GM10266 (cell line): ENCODE measurements at regions not wholly inside any gene's neighbourhood (a gene's known extent, or its start where the extent isn't known, plus 50 kb on each side); places are given as distances from the start of the nearest gene placed in this dataset.

Experiments
- DNase-seq: peaks from one replicate; pipeline ENCODE4 v3.0.0; 2012; ENCODE audit errors: extremely low spot score
- TF ChIP-seq, protein P1 (sequence below): IDR thresholded peaks from 2 replicates; pipeline ENCODE4 v1.5.1; 2012; ENCODE audit warnings: mild to moderate bottlenecking, low read depth; ENCODE audit not compliant: control insufficient read depth, insufficient read depth; ENCODE audit errors: missing control alignments

DNA sequence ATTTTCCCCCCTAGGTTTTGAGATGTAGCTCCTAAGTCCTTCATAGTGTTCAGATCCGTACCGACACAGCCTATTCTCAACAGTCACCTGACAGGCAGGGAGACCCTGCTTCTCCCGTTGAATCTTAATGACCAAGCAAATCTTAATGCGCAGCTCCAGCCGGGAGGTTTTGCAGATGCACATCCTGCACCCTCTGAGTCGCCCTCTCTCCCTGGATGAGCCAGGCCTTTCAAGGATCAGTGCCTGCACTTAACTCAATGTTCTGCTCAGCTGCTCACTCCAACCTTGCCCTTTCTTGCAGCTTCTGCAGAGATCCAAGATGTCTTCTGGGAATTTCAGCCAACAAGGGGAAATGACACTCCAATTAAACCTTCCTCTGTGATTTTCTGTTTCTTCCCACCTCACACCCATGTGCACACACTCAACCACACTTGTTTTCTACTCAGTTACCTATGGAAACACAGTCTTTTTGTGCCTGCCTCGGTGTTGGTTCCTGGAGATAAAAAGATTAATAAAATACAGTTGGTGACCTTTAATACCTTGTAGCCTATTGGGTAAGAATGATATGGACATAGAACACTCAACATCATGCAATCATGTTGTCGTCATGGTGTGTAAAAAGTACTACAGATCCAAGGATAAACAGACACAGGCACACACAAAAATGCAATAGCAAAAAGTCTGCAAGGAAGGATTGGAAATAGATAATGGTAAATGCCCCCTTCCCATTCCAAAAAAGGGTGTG, 76.9 kb upstream of the DYNLRB2 start:
- DNase-seq = no peak
- TF ChIP-seq, protein P1, sequence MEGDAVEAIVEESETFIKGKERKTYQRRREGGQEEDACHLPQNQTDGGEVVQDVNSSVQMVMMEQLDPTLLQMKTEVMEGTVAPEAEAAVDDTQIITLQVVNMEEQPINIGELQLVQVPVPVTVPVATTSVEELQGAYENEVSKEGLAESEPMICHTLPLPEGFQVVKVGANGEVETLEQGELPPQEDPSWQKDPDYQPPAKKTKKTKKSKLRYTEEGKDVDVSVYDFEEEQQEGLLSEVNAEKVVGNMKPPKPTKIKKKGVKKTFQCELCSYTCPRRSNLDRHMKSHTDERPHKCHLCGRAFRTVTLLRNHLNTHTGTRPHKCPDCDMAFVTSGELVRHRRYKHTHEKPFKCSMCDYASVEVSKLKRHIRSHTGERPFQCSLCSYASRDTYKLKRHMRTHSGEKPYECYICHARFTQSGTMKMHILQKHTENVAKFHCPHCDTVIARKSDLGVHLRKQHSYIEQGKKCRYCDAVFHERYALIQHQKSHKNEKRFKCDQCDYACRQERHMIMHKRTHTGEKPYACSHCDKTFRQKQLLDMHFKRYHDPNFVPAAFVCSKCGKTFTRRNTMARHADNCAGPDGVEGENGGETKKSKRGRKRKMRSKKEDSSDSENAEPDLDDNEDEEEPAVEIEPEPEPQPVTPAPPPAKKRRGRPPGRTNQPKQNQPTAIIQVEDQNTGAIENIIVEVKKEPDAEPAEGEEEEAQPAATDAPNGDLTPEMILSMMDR = no peak

DNA sequence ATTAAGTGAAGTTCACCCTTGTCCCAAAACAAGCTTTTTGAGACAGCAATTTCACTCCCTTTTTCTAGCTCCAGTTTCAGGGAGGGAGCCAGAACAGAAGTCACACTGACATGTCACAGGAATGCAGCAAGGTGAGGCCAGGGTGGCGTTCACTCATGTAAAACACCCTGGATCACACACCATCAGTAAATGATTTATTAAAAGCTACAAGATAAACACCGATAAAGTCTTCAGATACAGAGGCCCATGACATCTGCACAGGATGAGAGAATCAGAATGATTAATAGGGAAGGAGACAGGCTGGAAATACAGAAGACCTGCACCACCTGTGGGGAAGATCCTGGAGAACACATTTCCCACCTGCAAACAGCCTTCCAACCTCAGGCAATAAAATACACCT, 77.5 kb upstream of the DYNLRB2 start:
- TF ChIP-seq, protein P1 = no peak
- DNase-seq = no peak

DNA sequence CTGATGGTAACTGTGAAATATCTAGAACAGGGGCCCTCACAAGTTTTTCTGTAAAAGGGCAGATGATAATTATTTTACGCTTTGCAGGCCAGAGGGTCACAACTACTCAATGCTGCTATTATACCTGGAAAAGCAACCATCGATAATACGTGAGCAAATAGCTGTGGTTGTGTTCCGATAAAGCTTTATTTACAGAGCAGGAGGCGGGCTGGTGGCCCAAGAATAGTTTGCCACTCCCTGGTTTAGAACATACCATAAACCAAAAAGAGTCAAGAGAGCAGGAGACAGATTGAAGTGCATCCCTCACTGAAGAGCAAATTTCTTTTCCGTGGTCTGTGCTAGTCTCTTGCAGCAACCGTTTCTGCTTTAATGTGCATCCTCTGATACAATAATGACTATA, 77.9 kb upstream of the DYNLRB2 start:
- TF ChIP-seq, protein P1 = no peak
- DNase-seq = no peak

DNA sequence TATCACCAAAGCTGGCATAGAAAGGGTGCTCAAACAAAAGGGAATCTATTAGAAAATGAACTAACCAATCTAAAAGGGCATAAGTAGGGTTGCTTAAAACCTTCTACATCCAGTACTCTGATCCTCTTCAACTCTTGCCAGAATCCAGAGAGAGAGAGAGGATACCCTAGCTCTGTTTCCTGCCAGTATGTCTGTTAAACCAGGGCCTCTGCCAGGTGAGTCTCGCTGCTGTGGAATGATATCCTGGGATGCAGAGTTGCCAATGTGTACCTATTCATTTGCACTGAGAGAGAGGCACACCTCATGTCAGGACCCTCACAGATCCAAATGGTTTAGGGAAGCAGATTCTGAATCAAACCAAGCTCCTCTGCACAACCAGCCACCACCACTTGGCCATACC, 79.8 kb upstream of the DYNLRB2 start:
- TF ChIP-seq, protein P1 = no peak
- DNase-seq = no peak

DNA sequence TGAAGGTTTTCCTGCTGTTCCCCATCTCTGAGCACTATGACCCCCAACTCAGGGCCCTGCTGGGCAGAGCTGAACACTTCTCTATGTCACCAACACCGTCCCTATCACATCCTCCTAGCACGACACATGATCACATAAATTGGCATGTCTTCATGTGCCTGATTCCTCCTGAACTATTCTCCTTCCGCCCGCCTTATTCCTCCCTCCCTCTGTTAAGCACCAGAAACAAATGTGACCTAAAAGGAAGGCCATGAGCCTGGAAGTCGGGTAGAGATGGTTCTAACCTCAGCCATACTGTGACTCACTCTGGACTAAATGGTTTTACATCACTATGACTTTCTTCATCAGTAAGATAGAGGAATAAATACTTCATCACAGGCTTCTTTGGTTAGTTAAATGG, 80.8 kb upstream of the DYNLRB2 start:
- no peak for DNase-seq
- TF ChIP-seq, protein P1 = no peak

DNA sequence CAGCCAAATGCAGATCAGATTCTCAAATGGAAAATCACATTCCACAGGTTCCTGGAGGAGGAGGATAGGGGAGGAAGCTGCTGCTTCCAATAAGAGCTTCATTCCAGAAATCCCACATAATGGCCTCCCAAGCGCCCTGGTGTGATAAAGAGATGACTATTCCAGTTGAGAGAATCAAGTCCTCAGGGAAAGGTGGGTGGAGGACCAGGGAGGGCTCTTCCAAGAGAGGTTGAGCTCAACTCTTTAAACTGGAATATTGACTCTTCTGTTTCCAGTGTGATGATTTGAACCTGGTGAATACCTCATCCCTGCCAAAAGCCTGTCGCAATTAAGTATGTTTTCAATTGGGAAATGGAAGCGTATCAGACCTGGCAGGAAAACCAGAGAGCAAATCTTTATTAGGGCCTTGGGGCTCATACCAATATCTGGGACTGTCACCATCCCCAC, 81.4 kb upstream of the DYNLRB2 start:
- TF ChIP-seq, protein P1 = no peak
- no peak for DNase-seq

DNA sequence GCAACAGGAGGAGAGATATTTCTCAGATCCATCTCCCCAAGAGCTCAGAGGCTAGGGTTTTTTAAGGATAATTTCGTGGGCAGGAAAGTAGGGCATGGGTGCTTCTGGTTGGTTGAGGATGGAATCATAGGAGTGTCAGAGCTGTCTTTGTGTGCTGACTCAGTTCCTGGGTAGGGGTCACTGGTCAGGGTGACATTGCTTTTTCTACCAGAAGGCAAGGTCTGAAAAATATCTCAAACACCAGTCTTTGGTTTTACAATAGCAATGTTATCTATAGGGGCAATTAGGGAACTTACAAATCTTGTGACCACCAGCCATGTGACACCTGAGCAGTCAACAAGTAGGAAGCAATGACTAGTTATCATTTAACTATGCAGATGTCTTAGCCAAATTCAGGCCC, 82.9 kb upstream of the DYNLRB2 start:
- no peak for DNase-seq
- TF ChIP-seq, protein P1 = no peak
